ENCODE measurements at regions not wholly inside any gene's neighbourhood (a gene's known extent, or its start where the extent isn't known, plus 50 kb on each side); places are given as distances from the start of the nearest gene placed in this dataset.
"Not testable (repeated sequence)": the region's sequence is repeated elsewhere in the genome, so short reads cannot be mapped to it uniquely, and the experiment has no call there.

- TF ChIP-seq ZNF532 (CRISPR knock-in tag; IDR thresholded peaks at IDR 0.05; ENCODE audit: borderline replicate concordance), result no peak
- TF ChIP-seq ZNF425 (CRISPR knock-in tag; conservative IDR thresholded peaks at IDR 0.05), result no peak
Measured at GRCh38 chr1:38183096-38183495, 136.5 kb upstream of the POU3F1 start (continued).

- DNase-seq (ENCODE audit: low spot score); ATAC-seq; POLR2A ChIA-PET; H3K4me3 Mint-ChIP-seq; H3K27ac Mint-ChIP-seq: not testable (repeated sequence)
- H3K4me1 Mint-ChIP-seq, result peaks cover 29% of the 10 kb centered on the region
- H3K27me3 Mint-ChIP-seq (ENCODE audit: low read depth), result peaks cover 15% of the 10 kb centered on the region
- H3K36me3 Mint-ChIP-seq, result peaks cover 16% of the 10 kb centered on the region
- CTCF ChIA-PET, result interaction anchor here (0.6 kb wide), 1 partner anchor 69 kb away, joined by 3 read pairs; no protein-coding TSS in a partner anchor
- H3K9me3 Mint-ChIP-seq, result peaks cover 15% of the 10 kb centered on the region
Measured at GRCh38 chr1:38180388-38180787, 133.8 kb upstream of the POU3F1 start.

- H3K27ac Mint-ChIP-seq, result no peak overlapping the region
- TF ChIP-seq CTCF (IDR thresholded peaks at IDR 0.05), result no peak
- no peak for TF ChIP-seq MXD4 (CRISPR knock-in tag; IDR thresholded peaks at IDR 0.05; ENCODE audit: borderline replicate concordance)
- TF ChIP-seq ZNF121 (CRISPR knock-in tag; IDR thresholded peaks at IDR 0.05), result no peak
- no peak for TF ChIP-seq PRRX2 (CRISPR knock-in tag; IDR thresholded peaks at IDR 0.05)
- TF ChIP-seq E2F5 (CRISPR knock-in tag; IDR thresholded peaks at IDR 0.05), result no peak
- TF ChIP-seq GTF2I (CRISPR knock-in tag; conservative IDR thresholded peaks at IDR 0.05), result no peak
- peaks cover 13% of the 10 kb centered on the region for H3K27me3 Mint-ChIP-seq (ENCODE audit: low read depth)
- CTCF ChIA-PET, result interaction anchor here (1.0 kb wide), 1 partner anchor 323 kb away, joined by 3 read pairs; no protein-coding TSS in a partner anchor
- peaks cover 29% of the 10 kb centered on the region for H3K4me1 Mint-ChIP-seq
- H3K4me3 Mint-ChIP-seq, result no peak overlapping the region
- H3K36me3 Mint-ChIP-seq, result peaks cover 16% of the 10 kb centered on the region
- POLR2A ChIA-PET, result no interaction called here
- peaks cover 15% of the 10 kb centered on the region for H3K9me3 Mint-ChIP-seq
- no peak for DNase-seq (ENCODE audit: low spot score)
- no peak for ATAC-seq
Measured at GRCh38 chr1:38179483-38179882, 132.9 kb upstream of the POU3F1 start.

GRCh38 chr1:38178216-38178615 lies 131.6 kb upstream of the POU3F1 start:
- Mint-ChIP-seq H3K4me3 (no peak overlapping the region), H3K9me3 (peaks cover 15% of the 10 kb centered on the region), H3K27ac (no peak overlapping the region), H3K27me3 (ENCODE audit: low read depth) (peaks cover 10% of the 10 kb centered on the region), H3K36me3 (peaks cover 16% of the 10 kb centered on the region), H3K4me1 (peaks cover 19% of the 10 kb centered on the region)
- no peak for DNase-seq (ENCODE audit: low spot score)
- POLR2A ChIA-PET, result no interaction called here
- CTCF ChIA-PET, result no interaction called here
- ATAC-seq, result no peak
- TF ChIP-seq ZSCAN18 (CRISPR knock-in tag; IDR thresholded peaks at IDR 0.05), result no peak
- TF ChIP-seq CBFB (CRISPR knock-in tag; IDR thresholded peaks at IDR 0.05; ENCODE audit: low read depth), result no peak
- TF ChIP-seq PRRX2 (CRISPR knock-in tag; IDR thresholded peaks at IDR 0.05), result no peak
- TF ChIP-seq AFF4 (CRISPR knock-in tag; IDR thresholded peaks at IDR 0.05; ENCODE audit: borderline replicate concordance), result no peak
- TF ChIP-seq SP1 (CRISPR knock-in tag; conservative IDR thresholded peaks at IDR 0.05), result no peak
- no peak for TF ChIP-seq ZNF423 (CRISPR knock-in tag; IDR thresholded peaks at IDR 0.05)
- no peak for TF ChIP-seq ZNF263 (CRISPR knock-in tag; IDR thresholded peaks at IDR 0.05; ENCODE audit: low read depth)

Data from WTC11 (cell line).